ENCODE measurements at regions not wholly inside any gene's neighbourhood (a gene's known extent, or its start where the extent isn't known, plus 50 kb on each side); places are given as distances from the start of the nearest gene placed in this dataset.

GRCh38 chr5:5983261-5983980, 394.9 kb downstream of the MED10 start:
- DNase-seq, result peak in 2 of 3 experiments; percentile 66 to 72

GRCh38 chr5:5981562-5981961, 396.8 kb downstream of the MED10 start:
- DNase-seq, result no peak

GRCh38 chr5:5980538-5980895, 397.8 kb downstream of the MED10 start:
- no peak for DNase-seq

GRCh38 chr5:5979761-5980537, 398.4 kb downstream of the MED10 start:
- no peak for DNase-seq

- peak in 1 of 3 experiments; percentile 49 for DNase-seq
Measured at GRCh38 chr5:5979377-5979760, 399.0 kb downstream of the MED10 start.

GRCh38 chr5:5978501-5979376, 399.6 kb downstream of the MED10 start:
- DNase-seq, result peak in 1 of 3 experiments; percentile 88

- DNase-seq, result no peak
Measured at GRCh38 chr5:5971203-5971602, 407.1 kb downstream of the MED10 start.

- peak in 1 of 3 experiments; percentile 14 for DNase-seq
Measured at GRCh38 chr5:5969942-5970483, 408.3 kb downstream of the MED10 start.

- DNase-seq, result no peak
Measured at GRCh38 chr5:5968981-5969380, 409.4 kb downstream of the MED10 start.

GRCh38 chr5:5967944-5968343, 410.4 kb downstream of the MED10 start:
- DNase-seq, result no peak

GRCh38 chr5:5967373-5967772, 411.0 kb downstream of the MED10 start:
- no peak for DNase-seq

- DNase-seq, result no peak
Measured at GRCh38 chr5:5965132-5965531, 413.2 kb downstream of the MED10 start.

- DNase-seq, result no peak
Measured at GRCh38 chr5:5964347-5964746, 414.0 kb downstream of the MED10 start.

GRCh38 chr5:5957737-5958136, 420.6 kb downstream of the MED10 start:
- no peak for DNase-seq

GRCh38 chr5:5954275-5954598, 424.1 kb downstream of the MED10 start:
- no peak for DNase-seq

GRCh38 chr5:5953584-5954274, 424.6 kb downstream of the MED10 start:
- peak in 2 of 3 experiments; percentile 8 to 50 for DNase-seq

- DNase-seq, result no peak
Measured at GRCh38 chr5:5951953-5952352, 426.4 kb downstream of the MED10 start.

- no peak for DNase-seq
Measured at GRCh38 chr5:5950658-5951057, 427.7 kb downstream of the MED10 start.

GRCh38 chr5:5941486-5941885, 436.9 kb downstream of the MED10 start:
- DNase-seq, result no peak

GRCh38 chr5:5939759-5940370, 438.5 kb downstream of the MED10 start:
- DNase-seq, result no peak

- DNase-seq, result no peak
Measured at GRCh38 chr5:5933651-5934050, 444.7 kb downstream of the MED10 start.

- DNase-seq, result no peak
Measured at GRCh38 chr5:5932824-5933223, 445.5 kb downstream of the MED10 start.

Data from NCI-H1417 (cell line).